DOHH2 (cell line): ENCODE measurements at regions not wholly inside any gene's neighbourhood (a gene's known extent, or its start where the extent isn't known, plus 50 kb on each side); places are given as distances from the start of the nearest gene placed in this dataset.

Experiments
- H3F3A ChIP-seq: fragments of 200-600 bp; sonication (generic), shearing (Covaris generic); 2 replicates; pipeline ENCODE4 v1.6.0; 2016; ENCODE audit warnings: antibody characterized with exemption, mild to moderate bottlenecking; ENCODE audit not compliant: control insufficient read depth, insufficient read depth
- H3K27ac ChIP-seq: fragments of 200-600 bp; sonication (generic); 2 replicates; pipeline ENCODE4 v1.5.1; 2014; ENCODE audit warnings: low read depth, mild to moderate bottlenecking, low read length, moderate library complexity
- H3K27me3 ChIP-seq: fragments of 200-600 bp; sonication (generic); 2 replicates; pipeline ENCODE4 v1.6.1; 2014; ENCODE audit warnings: mild to moderate bottlenecking, low read length, mixed read lengths; ENCODE audit not compliant: control insufficient read depth
- H3K36me3 ChIP-seq: fragments of 200-600 bp; sonication (generic); 2 replicates; pipeline ENCODE4 v1.6.1; 2014; ENCODE audit warnings: mild to moderate bottlenecking, low read length, moderate library complexity, mixed read lengths; ENCODE audit not compliant: control insufficient read depth
- H3K4me1 ChIP-seq: fragments of 200-600 bp; sonication (generic); 2 replicates; pipeline ENCODE4 v1.6.1; 2014; ENCODE audit warnings: mild to moderate bottlenecking, low read length, mixed read lengths; ENCODE audit not compliant: control insufficient read depth
- H3K4me2 ChIP-seq: fragments of 200-600 bp; sonication (generic); 2 replicates; pipeline ENCODE4 v1.6.0; 2014; ENCODE audit warnings: mild to moderate bottlenecking, low read length, moderate library complexity
- H3K4me3 ChIP-seq: fragments of 200-600 bp; sonication (generic); 2 replicates; pipeline ENCODE4 v1.5.1; 2014; ENCODE audit warnings: mild to moderate bottlenecking, low read length, mixed read lengths
- H3K79me2 ChIP-seq: fragments of 200-600 bp; sonication (generic); 2 replicates; pipeline ENCODE4 v1.6.1; 2014; ENCODE audit warnings: mild to moderate bottlenecking, low read length, mixed read lengths; ENCODE audit not compliant: control insufficient read depth
- H3K9me2 ChIP-seq: fragments of 200-600 bp; sonication (generic); replicated peaks from 2 replicates; pipeline ENCODE4 v1.6.1; 2014; ENCODE audit warnings: mild to moderate bottlenecking, low read length, mixed read lengths; ENCODE audit not compliant: control insufficient read depth
- H3K9me3 ChIP-seq: fragments of 200-600 bp; sonication (generic); 2 replicates; pipeline ENCODE4 v1.6.1; 2014; ENCODE audit warnings: antibody characterized with exemption, low read length, mixed read lengths; ENCODE audit not compliant: control insufficient read depth, insufficient read depth
- H4K20me1 ChIP-seq: fragments of 200-600 bp; sonication (generic); 2 replicates; pipeline ENCODE4 v1.6.0; 2014; ENCODE audit warnings: low read depth, mild to moderate bottlenecking, antibody characterized with exemption, low read length, moderate library complexity; ENCODE audit not compliant: control insufficient read depth, insufficient read depth
- EZH2phosphoT487 ChIP-seq: fragments of 200-600 bp; sonication (generic); IDR thresholded peaks from 2 replicates; pipeline ENCODE4 v1.6.1; 2017; ENCODE audit warnings: borderline replicate concordance, mild to moderate bottlenecking, antibody characterized with exemption, low read length, moderate library complexity, mixed read lengths
- TF ChIP-seq, protein P1 (sequence below): fragments of 200-600 bp; sonication (generic); IDR thresholded peaks from one replicate; pipeline ENCODE4 v1.5.1; 2014; ENCODE audit warnings: antibody characterized with exemption, mild to moderate bottlenecking, low read depth, low read length; ENCODE audit not compliant: poor library complexity, severe bottlenecking

GRCh38 chr10:29692121-29692539 lies 57.4 kb upstream of the SVIL start:
- H3K4me3 ChIP-seq: no peak overlapping the region

DNA sequence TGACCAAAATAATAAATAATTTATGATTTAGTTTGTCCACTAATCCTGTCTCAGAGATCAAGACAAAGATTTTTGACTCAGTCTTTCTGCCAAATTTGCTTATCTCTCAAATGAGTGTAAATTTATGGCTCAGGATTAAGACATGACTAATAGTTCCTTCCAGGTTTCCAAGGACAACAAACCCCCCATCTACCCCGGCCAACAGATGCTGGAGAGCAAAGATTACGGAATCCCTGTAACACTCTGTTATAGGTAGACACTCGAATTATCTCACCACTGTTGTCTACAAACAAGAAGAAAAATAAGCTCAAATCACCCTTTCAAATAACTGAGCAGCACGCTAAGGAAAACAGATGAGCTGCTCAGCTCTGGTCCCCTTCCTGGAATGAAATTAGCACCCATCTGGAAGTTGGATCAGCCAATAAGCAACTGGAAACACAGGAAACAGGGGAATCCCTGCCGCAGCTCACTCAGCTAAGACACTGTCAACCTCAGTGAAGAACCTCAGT lies 56.8 kb upstream of the SVIL start:
- Histone ChIP-seq H3K9me3 (no peaks in the 10 kb centered on the region), H3K9me2 (no peaks in the 10 kb centered on the region), H3F3A (no peaks in the 10 kb centered on the region), H3K4me2 (no peak overlapping the region), H3K4me3 (no peak overlapping the region), H3K27me3 (no peaks in the 10 kb centered on the region), H3K36me3 (no peaks in the 10 kb centered on the region), H4K20me1 (no peaks in the 10 kb centered on the region), H3K27ac (no peak overlapping the region), H3K79me2 (no peaks in the 10 kb centered on the region), H3K4me1 (no peaks in the 10 kb centered on the region)
- TF ChIP-seq, protein P1, sequence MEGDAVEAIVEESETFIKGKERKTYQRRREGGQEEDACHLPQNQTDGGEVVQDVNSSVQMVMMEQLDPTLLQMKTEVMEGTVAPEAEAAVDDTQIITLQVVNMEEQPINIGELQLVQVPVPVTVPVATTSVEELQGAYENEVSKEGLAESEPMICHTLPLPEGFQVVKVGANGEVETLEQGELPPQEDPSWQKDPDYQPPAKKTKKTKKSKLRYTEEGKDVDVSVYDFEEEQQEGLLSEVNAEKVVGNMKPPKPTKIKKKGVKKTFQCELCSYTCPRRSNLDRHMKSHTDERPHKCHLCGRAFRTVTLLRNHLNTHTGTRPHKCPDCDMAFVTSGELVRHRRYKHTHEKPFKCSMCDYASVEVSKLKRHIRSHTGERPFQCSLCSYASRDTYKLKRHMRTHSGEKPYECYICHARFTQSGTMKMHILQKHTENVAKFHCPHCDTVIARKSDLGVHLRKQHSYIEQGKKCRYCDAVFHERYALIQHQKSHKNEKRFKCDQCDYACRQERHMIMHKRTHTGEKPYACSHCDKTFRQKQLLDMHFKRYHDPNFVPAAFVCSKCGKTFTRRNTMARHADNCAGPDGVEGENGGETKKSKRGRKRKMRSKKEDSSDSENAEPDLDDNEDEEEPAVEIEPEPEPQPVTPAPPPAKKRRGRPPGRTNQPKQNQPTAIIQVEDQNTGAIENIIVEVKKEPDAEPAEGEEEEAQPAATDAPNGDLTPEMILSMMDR: no peak
- no peak for TF ChIP-seq EZH2phosphoT487

More at GRCh38 chr10:29692121-29692539, 57.4 kb upstream of the SVIL start:
- Histone ChIP-seq H3K9me2 (no peaks in the 10 kb centered on the region), H3K9me3 (no peaks in the 10 kb centered on the region), H3K36me3 (no peaks in the 10 kb centered on the region), H3K27ac (no peak overlapping the region), H3F3A (no peaks in the 10 kb centered on the region), H3K4me1 (no peaks in the 10 kb centered on the region), H3K27me3 (no peaks in the 10 kb centered on the region), H4K20me1 (no peaks in the 10 kb centered on the region), H3K79me2 (no peaks in the 10 kb centered on the region), H3K4me2 (no peak overlapping the region)
- TF ChIP-seq, protein P1: no peak
- no peak for TF ChIP-seq EZH2phosphoT487

DNA sequence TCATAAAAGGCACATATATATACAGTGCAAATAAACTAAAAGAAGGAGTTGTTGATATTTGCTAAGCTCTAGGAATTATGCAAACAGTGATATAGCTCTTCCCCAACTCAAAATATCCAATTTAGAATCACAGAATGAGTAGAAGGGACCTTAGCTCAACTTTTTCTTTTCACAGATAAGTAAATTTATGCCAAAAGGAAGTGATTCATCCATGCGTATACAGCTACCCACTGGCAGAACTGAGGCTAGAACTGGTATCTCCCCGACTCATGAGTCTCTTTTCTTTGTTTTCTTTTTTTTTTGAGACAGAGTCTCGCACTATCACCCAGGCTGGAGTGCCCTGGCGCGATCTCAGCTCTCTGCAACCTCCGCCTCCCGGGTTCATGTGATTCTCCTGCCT lies 54.2 kb upstream of the SVIL start:
- no peaks in the 10 kb centered on the region for H3K79me2 ChIP-seq
- no peaks in the 10 kb centered on the region for H3F3A ChIP-seq
- no peaks in the 10 kb centered on the region for H3K36me3 ChIP-seq
- no peaks in the 10 kb centered on the region for H3K27me3 ChIP-seq
- no peaks in the 10 kb centered on the region for H3K4me1 ChIP-seq
- no peak for TF ChIP-seq EZH2phosphoT487
- TF ChIP-seq, protein P1: no peak
- no peak overlapping the region for H3K4me3 ChIP-seq
- H3K27ac ChIP-seq: no peak overlapping the region
- no peaks in the 10 kb centered on the region for H3K9me2 ChIP-seq
- H3K4me2 ChIP-seq: no peak overlapping the region
- H3K9me3 ChIP-seq: no peaks in the 10 kb centered on the region
- H4K20me1 ChIP-seq: no peaks in the 10 kb centered on the region

DNA sequence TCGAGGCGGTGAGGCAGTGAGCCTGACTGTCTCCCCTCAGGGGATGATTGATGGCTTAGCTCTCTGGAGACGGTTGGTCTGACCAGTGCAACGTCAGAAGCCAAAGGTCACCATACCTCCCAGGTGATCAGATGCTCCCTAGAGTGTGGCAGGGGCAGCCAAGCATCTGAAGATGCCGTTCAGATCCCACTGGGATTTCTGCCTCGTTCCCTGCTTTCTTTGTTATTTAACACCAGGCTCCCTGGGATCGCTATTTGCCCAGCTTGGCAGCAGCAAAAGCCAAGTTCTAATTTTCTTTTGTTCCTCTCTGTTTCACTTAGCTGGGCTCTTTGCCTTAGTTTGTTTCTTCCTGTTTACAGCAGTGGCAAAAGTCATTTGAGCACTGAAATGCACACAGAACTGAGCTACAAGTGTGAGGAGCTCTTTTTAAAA lies 53.5 kb upstream of the SVIL start:
- no peaks in the 10 kb centered on the region for H3F3A ChIP-seq
- no peaks in the 10 kb centered on the region for H3K36me3 ChIP-seq
- TF ChIP-seq EZH2phosphoT487: no peak
- TF ChIP-seq, protein P1: no peak
- H3K79me2 ChIP-seq: no peaks in the 10 kb centered on the region
- H3K27me3 ChIP-seq: no peaks in the 10 kb centered on the region
- no peak overlapping the region for H3K4me2 ChIP-seq
- H3K4me1 ChIP-seq: no peaks in the 10 kb centered on the region
- H3K9me2 ChIP-seq: no peaks in the 10 kb centered on the region
- no peak overlapping the region for H3K27ac ChIP-seq
- no peaks in the 10 kb centered on the region for H3K9me3 ChIP-seq
- H4K20me1 ChIP-seq: no peaks in the 10 kb centered on the region
- no peak overlapping the region for H3K4me3 ChIP-seq
